IMR-90 (cell line): ENCODE measurements at regions not wholly inside any gene's neighbourhood (a gene's known extent, or its start where the extent isn't known, plus 50 kb on each side); places are given as distances from the start of the nearest gene placed in this dataset.

Experiments used
- ATAC-seq: fragments of 200-7000 bp; cut with Tn5 transposase; 2 replicates; pipeline ENCODE4 v1.9.1; 2020; ENCODE audit warnings: low read depth, mild to moderate bottlenecking, moderate library complexity
- BruUV-seq: library from RNA; stranded (reverse); fragments of 400-500 nt; replicated peaks from 2 replicates; lab custom pipeline; 2021; lab: Mats Ljungman, UMichigan
- CTCF ChIA-PET: fragments of 300-600 bp; formaldehyde crosslinking; extraction: SDS; loops from one replicate; lab custom pipeline; 2021; ENCODE audit warnings: antibody characterized with exemption; lab: Yijun Ruan, JAX
- POLR2A ChIA-PET: fragments of 300-600 bp; sonication (Branson Sonifier 250); formaldehyde crosslinking; loops from one replicate; lab custom pipeline; 2022; ENCODE audit warnings: antibody characterized with exemption; ENCODE audit not compliant: unreplicated experiment; lab: Charles Lee
- DNase-seq: peaks from one replicate; pipeline ENCODE4 v3.0.0; 2013
- H2AFZ ChIP-seq: replicated peaks from 2 replicates; pipeline ENCODE3; 2013; ENCODE audit warnings: low read length, mild to moderate bottlenecking; ENCODE audit not compliant: poor library complexity
- H2AK5ac ChIP-seq: 2 replicates; pipeline ENCODE4 v1.6.1; 2013; ENCODE audit warnings: low read depth, low read length, inconsistent platforms
- H2AK9ac ChIP-seq: replicated peaks from 2 replicates; pipeline ENCODE3; 2013; ENCODE audit warnings: mild to moderate bottlenecking, low read depth, low read length, moderate library complexity; ENCODE audit not compliant: poor library complexity
- H2BK120ac ChIP-seq: 2 replicates; pipeline ENCODE4 v1.6.1; 2013; ENCODE audit warnings: low read depth, low read length, inconsistent platforms
- H2BK15ac ChIP-seq: 3 replicates; pipeline ENCODE4 v1.6.1; 2013; ENCODE audit warnings: low read depth, low read length, inconsistent platforms
- H2BK20ac ChIP-seq: 2 replicates; pipeline ENCODE4 v1.6.1; 2013; ENCODE audit warnings: low read depth, mild to moderate bottlenecking, inconsistent platforms, low read length, moderate library complexity
- H2BK5ac ChIP-seq: 2 replicates; pipeline ENCODE4 v1.6.1; 2013; ENCODE audit warnings: mild to moderate bottlenecking, low read depth, low read length, inconsistent platforms; ENCODE audit not compliant: poor library complexity, severe bottlenecking
- H3K14ac ChIP-seq: replicated peaks from 2 replicates; pipeline ENCODE4 v1.6.1; 2013; ENCODE audit warnings: low read depth, low read length, inconsistent platforms
- H3K18ac ChIP-seq: 2 replicates; pipeline ENCODE4 v1.6.1; 2013; ENCODE audit warnings: low read depth, low read length, control low read depth
- H3K23ac ChIP-seq: 2 replicates; pipeline ENCODE4 v1.6.1; 2013; ENCODE audit warnings: low read depth, low read length, inconsistent platforms
- H3K27ac ChIP-seq: 2 replicates; pipeline ENCODE4 v1.5.1; 2013; ENCODE audit warnings: mild to moderate bottlenecking, control low read depth, low read length; ENCODE audit not compliant: insufficient read depth
- H3K27me3 ChIP-seq: 2 replicates; pipeline ENCODE4 v1.6.1; 2013; ENCODE audit warnings: low read length; ENCODE audit not compliant: control insufficient read depth, insufficient read depth
- H3K36me3 ChIP-seq: 2 replicates; pipeline ENCODE4 v1.6.1; 2013; ENCODE audit warnings: low read length, mixed read lengths; ENCODE audit not compliant: control insufficient read depth, insufficient read depth
- H3K4ac ChIP-seq: 2 replicates; pipeline ENCODE4 v1.6.1; 2013; ENCODE audit warnings: low read depth, low read length, inconsistent platforms
- H3K4me1 ChIP-seq: 2 replicates; pipeline ENCODE4 v1.6.1; 2013; ENCODE audit warnings: low read length, mixed read lengths; ENCODE audit not compliant: control insufficient read depth, insufficient read depth
- H3K4me2 ChIP-seq: 2 replicates; pipeline ENCODE4 v1.6.1; 2013; ENCODE audit warnings: low read depth, mild to moderate bottlenecking, control low read depth, low read length, moderate library complexity
- H3K4me3 ChIP-seq: 2 replicates; pipeline ENCODE4 v1.5.1; 2013; ENCODE audit warnings: low read depth, mild to moderate bottlenecking, control low read depth, low read length, moderate library complexity; ENCODE audit not compliant: insufficient read depth
- H3K56ac ChIP-seq: 2 replicates; pipeline ENCODE4 v1.6.1; 2013; ENCODE audit warnings: low read length, inconsistent platforms; ENCODE audit not compliant: insufficient read depth; ENCODE audit errors: extremely low read depth
- H3K79me1 ChIP-seq, 2 experiments: 2 replicates each; pipeline ENCODE4 v1.6.1; 2013; ENCODE audit warnings: low read length in 2 of 2, inconsistent platforms in 1 of 2, low read depth in 1 of 2
- H3K9ac ChIP-seq: 2 replicates; pipeline ENCODE4 v1.6.1; 2013; ENCODE audit warnings: low read depth, low read length, control low read depth
- H3K9me1 ChIP-seq: 2 replicates; pipeline ENCODE4 v1.6.1; 2013; ENCODE audit warnings: low read length, inconsistent platforms; ENCODE audit not compliant: insufficient read depth
- H3K9me3 ChIP-seq: 2 replicates; pipeline ENCODE4 v1.6.1; 2013; ENCODE audit warnings: low read length; ENCODE audit not compliant: control insufficient read depth, insufficient read depth
- H4K20me1 ChIP-seq: 2 replicates; pipeline ENCODE4 v1.6.1; 2013; ENCODE audit warnings: low read length, inconsistent platforms; ENCODE audit not compliant: insufficient read depth
- H4K5ac ChIP-seq: 2 replicates; pipeline ENCODE4 v1.6.1; 2013; ENCODE audit warnings: mild to moderate bottlenecking, low read depth, low read length, control low read depth
- H4K8ac ChIP-seq, 2 experiments: 2 replicates each; pipeline ENCODE4 v1.6.1; 2013; ENCODE audit warnings: low read depth in 2 of 2, low read length in 2 of 2, control low read depth in 1 of 2, inconsistent platforms in 1 of 2
- H4K91ac ChIP-seq: 2 replicates; pipeline ENCODE4 v1.6.1; 2013; ENCODE audit warnings: low read depth, low read length, inconsistent platforms; ENCODE audit not compliant: insufficient read depth
- BHLHE40 ChIP-seq: fragments of 150-350 bp; IDR thresholded peaks from 2 replicates; pipeline ENCODE4 v1.6.1; 2016; ENCODE audit warnings: mild to moderate bottlenecking, low read depth, low read length
- CEBPB ChIP-seq: IDR thresholded peaks from 2 replicates; pipeline ENCODE4 v1.6.1; 2012; ENCODE audit warnings: low read depth, low read length, improper control_type of control experiment
- CHD1 ChIP-seq: IDR thresholded peaks from 2 replicates; pipeline ENCODE4 v1.6.1; 2012; ENCODE audit warnings: low read depth, low read length, improper control_type of control experiment
- CTCF ChIP-seq: conservative IDR thresholded peaks from 2 replicates; pipeline ENCODE4 v1.5.1; 2012; ENCODE audit warnings: mild to moderate bottlenecking, low read depth, low read length, improper control_type of control experiment
- ELK1 ChIP-seq: fragments of 150-350 bp; IDR thresholded peaks from 2 replicates; pipeline ENCODE4 v1.6.1; 2016; ENCODE audit warnings: low read depth, mild to moderate bottlenecking, low read length, moderate library complexity, borderline replicate concordance
- FOS ChIP-seq: fragments of 150-350 bp; IDR thresholded peaks from 2 replicates; pipeline ENCODE4 v1.6.1; 2016; ENCODE audit warnings: low read depth, low read length
- MAFK ChIP-seq: IDR thresholded peaks from 2 replicates; pipeline ENCODE4 v1.6.1; 2012; ENCODE audit warnings: low read depth, low read length, improper control_type of control experiment
- MAZ ChIP-seq: IDR thresholded peaks from 2 replicates; pipeline ENCODE4 v1.6.1; 2012; ENCODE audit warnings: low read depth, mild to moderate bottlenecking, low read length, improper control_type of control experiment, moderate library complexity, borderline replicate concordance
- MXI1 ChIP-seq: IDR thresholded peaks from 2 replicates; pipeline ENCODE4 v1.6.1; 2012; ENCODE audit warnings: low read depth, mild to moderate bottlenecking, low read length, moderate library complexity, borderline replicate concordance
- NFE2L2 ChIP-seq: fragments of 150-350 bp; IDR thresholded peaks from 2 replicates; pipeline ENCODE4 v1.6.1; 2016; ENCODE audit warnings: low read depth, mild to moderate bottlenecking, low read length
- POLR2A ChIP-seq: IDR thresholded peaks from 2 replicates; pipeline ENCODE4 v1.6.1; 2012; ENCODE audit warnings: mild to moderate bottlenecking, low read depth, low read length
- RAD21 ChIP-seq: IDR thresholded peaks from 2 replicates; pipeline ENCODE4 v1.6.1; 2012; ENCODE audit warnings: low read length, improper control_type of control experiment
- RCOR1 ChIP-seq: IDR thresholded peaks from 2 replicates; pipeline ENCODE4 v1.6.1; 2012; ENCODE audit warnings: mild to moderate bottlenecking, low read length, improper control_type of control experiment; ENCODE audit not compliant: insufficient replicate concordance
- RFX5 ChIP-seq: IDR thresholded peaks from 2 replicates; pipeline ENCODE4 v1.8.0; 2012; ENCODE audit warnings: low read depth, mild to moderate bottlenecking, low read length, moderate library complexity
- SMC3 ChIP-seq: fragments of 150-350 bp; IDR thresholded peaks from 2 replicates; pipeline ENCODE4 v1.6.1; 2016; ENCODE audit warnings: low read depth, mild to moderate bottlenecking, antibody characterized with exemption, low read length, moderate library complexity
- WGBS, 2 experiments: methylation state at CpG; one replicate each; pipeline versions ENCODE4 v1.1.5 to v1.1.7; 2013; ENCODE audit warnings: missing lambda C conversion rate in 2 of 2; ENCODE audit not compliant: insufficient read length in 1 of 2; ENCODE audit errors: extremely low coverage in 2 of 2; 5-methylcytosine and 5-hydroxymethylcytosine counted together
- dilution Hi-C: fragments of 300-500 bp; cut with HindIII; formaldehyde crosslinking; loops from one replicate; pipeline ENCODE4 v1.14.3; 2018; ENCODE audit warnings: low sequenced_read_pairs; ENCODE audit not compliant: unreplicated experiment
- in situ Hi-C: fragments of 300-500 bp; cut with MboI; formaldehyde crosslinking; loops from 3 replicates; pipeline ENCODE4 v1.14.3; 2019; ENCODE audit warnings: low sequenced_read_pairs, inconsistent platforms, mixed read lengths
- intact Hi-C: fragments of 100-400 bp; cut with micrococcal nuclease; formaldehyde crosslinking; loops from 2 replicates; pipeline ENCODE4 v1.10.0; 2022
- TF ChIP-seq, protein P1 (sequence below): fragments of 150-350 bp; IDR thresholded peaks from 2 replicates; pipeline ENCODE4 v1.6.1; 2017; ENCODE audit warnings: mild to moderate bottlenecking, antibody characterized with exemption, low read length, low read depth

GRCh38 chr2:84247532-84247931, 211.5 kb downstream of the SUCLG1 start:
- dilution Hi-C loops, result no loop called here
- H2BK5ac ChIP-seq, result no peak overlapping the region

More at GRCh38 chr2:84247532-84247931, 211.5 kb downstream of the SUCLG1 start:
- Histone ChIP-seq H3K56ac (no peak overlapping the region), H4K5ac (no peak overlapping the region), H3K9me1 (no peaks in the 10 kb centered on the region), H3K27ac (no peak overlapping the region), H4K91ac (no peak overlapping the region), H3K9ac (no peak overlapping the region), H3K36me3 (no peaks in the 10 kb centered on the region), H2BK15ac (no peak overlapping the region), H3K14ac (no peak overlapping the region), H3K23ac (no peak overlapping the region), H3K4me3 (no peak overlapping the region), H4K8ac (no peak overlapping the region), H2BK120ac (no peak overlapping the region), H2AK5ac (no peak overlapping the region), H3K9me3 (no peaks in the 10 kb centered on the region), H3K4me2 (no peak overlapping the region), H4K20me1 (no peaks in the 10 kb centered on the region), H3K4me1 (no peaks in the 10 kb centered on the region), H3K18ac (no peak overlapping the region), H3K4ac (no peak overlapping the region), H2AK9ac (no peak overlapping the region), H2AFZ (no peak overlapping the region), H3K79me1 (no peaks in the 10 kb centered on the region), H3K27me3 (peaks cover 3% of the 10 kb centered on the region), H2BK20ac (no peak overlapping the region)
- POLR2A ChIA-PET, result no interaction called here
- CTCF ChIA-PET, result no interaction called here
- no peak for ATAC-seq
- no peak for TF ChIP-seq RCOR1
- TF ChIP-seq RFX5, result no peak
- TF ChIP-seq SMC3, result no peak
- TF ChIP-seq, protein P1, sequence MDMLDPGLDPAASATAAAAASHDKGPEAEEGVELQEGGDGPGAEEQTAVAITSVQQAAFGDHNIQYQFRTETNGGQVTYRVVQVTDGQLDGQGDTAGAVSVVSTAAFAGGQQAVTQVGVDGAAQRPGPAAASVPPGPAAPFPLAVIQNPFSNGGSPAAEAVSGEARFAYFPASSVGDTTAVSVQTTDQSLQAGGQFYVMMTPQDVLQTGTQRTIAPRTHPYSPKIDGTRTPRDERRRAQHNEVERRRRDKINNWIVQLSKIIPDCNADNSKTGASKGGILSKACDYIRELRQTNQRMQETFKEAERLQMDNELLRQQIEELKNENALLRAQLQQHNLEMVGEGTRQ, result no peak
- TF ChIP-seq RAD21, result no peak
- no peak for TF ChIP-seq POLR2A
- TF ChIP-seq BHLHE40, result no peak
- no peak for TF ChIP-seq MXI1
- no peak for TF ChIP-seq ELK1
- TF ChIP-seq MAFK, result no peak
- no peak for TF ChIP-seq MAZ
- TF ChIP-seq CEBPB, result no peak
- TF ChIP-seq FOS, result no peak
- no peak for TF ChIP-seq CHD1
- no peak for TF ChIP-seq NFE2L2
- no peak for TF ChIP-seq CTCF
- intact Hi-C loops (no loop called here), in situ Hi-C loops (no loop called here)
- WGBS, 2 experiments, result no CpG with 5 or more reads among the region's 3 CpGs
- no peak for DNase-seq
- BruUV-seq, result no TSS peak
